ENCODE measurements at regions not wholly inside any gene's neighbourhood (a gene's known extent, or its start where the extent isn't known, plus 50 kb on each side); places are given as distances from the start of the nearest gene placed in this dataset.
"Not testable (repeated sequence)": the region's sequence is repeated elsewhere in the genome, so short reads cannot be mapped to it uniquely, and the experiment has no call there.

DNA sequence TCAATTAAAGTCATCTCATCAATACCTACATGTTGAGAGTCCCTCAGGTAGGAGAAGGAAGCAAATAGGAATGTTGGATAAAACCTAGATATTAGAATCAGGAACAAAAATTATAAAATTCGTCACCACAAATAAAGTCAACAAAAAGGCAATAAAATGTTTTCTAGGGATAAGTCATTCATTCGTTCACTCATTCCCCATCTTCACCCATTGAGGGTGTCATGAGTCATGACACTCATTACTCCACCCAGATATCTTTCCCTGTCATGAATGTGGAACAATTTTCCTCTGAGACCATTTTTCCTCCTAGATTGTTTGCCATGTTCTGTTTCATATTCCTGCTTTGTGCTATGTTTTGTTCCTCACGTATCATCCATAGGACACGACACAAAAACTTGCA lies 50.9 kb upstream of the OLIG3 start:
- intact Hi-C loops (cut with DNase I) = no loop called here
- no peak for DNase-seq

DNA sequence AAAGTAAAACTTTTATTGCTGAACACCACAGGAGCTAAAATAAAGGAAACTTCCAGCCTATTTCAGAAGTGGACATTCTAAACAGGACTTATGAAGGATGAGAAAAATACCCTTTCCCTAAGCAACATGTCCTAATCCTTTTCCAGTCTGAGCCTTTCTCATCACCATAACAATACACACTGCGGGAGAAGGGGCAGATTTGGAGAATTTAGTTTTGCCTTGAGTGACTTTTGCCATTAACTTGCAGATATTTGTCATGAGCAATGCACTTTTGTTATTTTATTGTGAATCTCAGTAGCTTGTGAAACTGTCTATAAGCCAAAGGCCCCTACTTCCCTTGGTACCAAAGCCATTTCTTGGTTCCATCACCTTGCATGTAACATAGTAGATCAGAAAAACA lies 53.0 kb upstream of the OLIG3 start:
- no peak for DNase-seq
- intact Hi-C loops (cut with DNase I) = no loop called here

DNA sequence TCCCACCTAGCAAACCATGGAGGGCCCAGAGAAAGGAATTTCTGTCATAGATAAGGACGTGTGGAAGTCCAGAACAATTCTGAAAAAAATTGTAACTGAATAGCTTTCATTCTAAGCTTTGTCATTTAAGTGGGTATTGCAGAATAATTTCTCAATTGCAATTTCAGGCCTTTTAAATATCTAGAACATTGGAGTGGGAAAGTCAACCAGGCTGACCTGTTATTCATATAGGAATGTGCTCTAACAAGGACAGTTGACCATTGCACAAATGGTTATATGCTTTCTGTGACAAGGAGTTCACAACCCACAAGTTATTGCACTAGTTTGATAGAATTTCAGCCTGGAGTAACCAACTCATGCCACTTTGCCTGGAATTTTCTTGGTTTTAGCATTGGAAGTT lies 53.4 kb upstream of the OLIG3 start:
- intact Hi-C loops (cut with DNase I) = no loop called here
- no peak for DNase-seq

DNA sequence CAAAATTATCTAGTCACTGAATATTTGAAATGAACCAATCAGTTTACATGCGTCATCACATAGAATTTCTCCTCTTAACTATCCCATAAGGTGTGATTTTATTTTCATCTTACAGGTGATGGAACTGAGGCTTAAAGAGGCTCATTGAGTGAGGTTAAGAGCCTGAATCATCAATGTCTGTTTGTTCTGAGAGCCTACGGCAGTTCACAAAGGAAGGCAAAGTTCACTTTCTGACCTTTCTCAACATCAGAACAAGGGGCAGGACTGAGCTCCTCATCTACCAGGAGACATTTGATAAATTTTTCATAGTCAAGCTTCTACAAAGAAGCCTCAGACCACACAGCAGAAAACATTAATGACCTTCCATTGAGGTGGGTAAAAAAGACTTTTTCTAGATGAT lies 54.9 kb upstream of the OLIG3 start:
- intact Hi-C loops (cut with DNase I) = no loop called here
- no peak for DNase-seq

DNA sequence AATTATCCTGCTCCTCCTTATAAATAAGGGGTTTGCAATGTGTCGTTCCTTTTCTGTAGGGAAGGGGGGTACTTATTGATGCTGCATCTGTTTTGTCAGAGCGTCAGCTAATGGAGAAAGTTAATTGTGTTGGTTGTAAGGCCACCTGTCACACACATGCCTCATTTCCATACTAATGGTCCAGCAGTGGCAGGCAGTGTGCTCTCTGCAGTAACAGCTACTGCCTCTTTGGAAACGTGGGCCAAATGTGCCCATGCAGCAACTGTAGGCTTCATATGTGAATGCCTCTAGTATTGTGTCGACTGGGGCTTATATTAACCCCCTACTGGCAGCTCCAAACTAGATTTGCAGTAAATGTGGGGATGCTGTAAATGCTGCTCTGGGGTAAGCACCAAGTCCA lies 56.3 kb upstream of the OLIG3 start:
- no peak for DNase-seq
- intact Hi-C loops (cut with DNase I) = no loop called here

DNA sequence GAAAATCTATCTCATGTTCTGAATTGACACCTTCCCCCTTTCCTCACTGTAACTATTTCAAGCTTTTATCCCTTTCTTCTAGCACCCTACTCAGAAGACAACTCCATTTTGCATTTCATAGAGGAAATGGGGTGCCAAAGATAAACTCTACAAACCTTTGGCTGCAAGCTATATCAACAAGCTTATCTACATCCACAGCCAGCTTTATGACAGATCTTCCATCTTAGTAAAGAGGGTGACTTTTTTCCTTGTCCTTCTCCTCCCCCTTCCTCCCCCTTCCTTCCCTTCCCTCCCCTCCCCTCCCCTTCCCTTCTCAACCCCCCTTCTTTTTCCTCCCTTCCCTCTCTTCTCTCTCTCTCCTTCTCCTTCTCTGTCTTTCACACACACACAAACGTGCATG lies 58.0 kb upstream of the OLIG3 start:
- DNase-seq = no peak
- intact Hi-C loops (cut with DNase I) = no loop called here

DNA sequence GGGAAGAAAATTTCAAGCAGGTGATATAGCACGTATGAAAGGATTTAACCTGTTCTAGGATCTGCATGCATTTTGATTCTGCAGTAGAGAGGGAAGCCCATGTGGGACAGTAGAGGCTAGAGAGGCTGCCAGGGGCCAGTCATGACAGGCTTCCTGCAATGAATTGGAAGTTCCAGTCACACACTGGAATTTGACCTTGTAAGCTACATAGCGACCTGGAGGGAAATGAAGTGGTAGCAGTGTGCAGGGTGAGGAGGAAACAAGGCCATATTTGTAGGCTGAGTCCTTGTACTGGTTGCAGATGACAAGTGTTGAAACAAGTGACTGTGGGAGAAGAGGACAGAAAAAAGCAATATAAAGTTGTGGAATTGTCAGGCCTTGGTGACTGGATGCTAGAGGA lies 58.6 kb upstream of the OLIG3 start:
- intact Hi-C loops (cut with DNase I) = no loop called here
- no peak for DNase-seq

DNA sequence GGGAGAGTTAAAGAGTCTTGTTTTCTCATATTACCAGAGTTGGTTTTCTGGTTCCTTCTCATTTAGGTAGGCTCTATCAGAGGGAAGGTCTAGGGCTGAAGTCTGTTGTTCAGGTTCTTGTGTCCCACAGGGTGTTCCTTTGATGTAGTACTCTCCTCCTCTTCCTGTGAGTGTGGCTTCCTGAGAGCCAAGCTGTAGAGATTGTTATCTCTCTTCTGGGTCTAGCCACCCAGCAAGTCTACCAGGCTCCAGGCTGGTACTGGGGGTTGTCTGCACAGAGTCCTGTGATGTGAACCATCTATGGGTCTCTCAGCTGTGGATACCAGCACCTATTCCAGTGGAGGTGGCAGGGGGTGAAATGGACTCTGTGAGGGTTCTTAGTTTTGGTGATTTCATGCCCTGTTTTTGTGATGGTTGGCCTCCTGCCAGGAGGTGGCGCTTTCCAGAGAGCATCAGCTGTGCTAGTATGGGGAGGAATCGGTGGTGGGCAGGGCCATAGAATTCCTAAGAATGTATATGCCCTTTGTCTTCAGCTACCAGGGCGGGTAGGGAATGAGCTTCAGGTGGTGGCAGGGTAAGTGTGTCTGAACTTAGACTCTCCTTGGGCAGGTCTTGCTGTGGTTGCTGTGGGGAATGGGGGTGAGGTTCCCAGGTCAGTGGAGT lies 65.5 kb upstream of the OLIG3 start:
- intact Hi-C loops (cut with DNase I); DNase-seq: not testable (repeated sequence)

DNA sequence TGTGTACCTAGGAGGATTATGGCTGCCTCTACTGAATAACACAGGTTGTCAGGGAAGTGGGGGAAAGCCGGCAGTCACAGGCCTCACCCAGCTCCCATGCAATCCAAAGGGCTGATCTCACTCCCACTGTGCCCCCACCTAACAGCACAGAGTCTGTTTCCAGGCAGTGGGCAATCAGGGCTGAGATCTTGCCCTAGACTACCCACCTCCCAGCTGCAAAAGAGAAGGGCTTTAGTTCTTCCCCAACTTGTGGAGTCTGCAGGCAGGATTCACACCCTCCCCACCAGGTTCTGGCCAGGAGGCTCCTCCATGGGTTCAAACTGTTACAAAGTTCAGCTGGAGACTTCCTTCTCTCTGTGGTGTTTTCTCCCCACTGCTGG lies 66.0 kb upstream of the OLIG3 start:
- no peak for DNase-seq
- intact Hi-C loops (cut with DNase I) = no loop called here

DNA sequence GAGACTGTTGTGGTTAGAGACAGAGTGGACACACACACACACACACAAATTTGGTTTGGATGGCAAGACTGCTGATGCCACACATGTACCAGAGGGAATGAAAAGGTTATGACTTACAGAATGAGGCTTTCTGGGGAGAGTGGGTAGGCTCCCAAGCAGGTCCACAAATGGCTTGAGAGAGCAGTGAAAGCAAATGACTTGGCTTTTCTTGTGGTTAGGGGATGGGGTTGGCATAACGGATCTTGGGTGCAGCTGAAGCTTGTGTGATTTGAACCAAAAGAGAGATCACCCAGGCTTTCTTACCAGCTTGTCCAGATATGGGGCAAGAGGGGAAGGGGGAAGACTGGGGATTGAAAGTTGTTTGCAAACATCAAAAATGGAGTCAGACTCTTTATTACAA lies 73.9 kb upstream of the OLIG3 start:
- no peak for DNase-seq
- intact Hi-C loops (cut with DNase I) = no loop called here

DNA sequence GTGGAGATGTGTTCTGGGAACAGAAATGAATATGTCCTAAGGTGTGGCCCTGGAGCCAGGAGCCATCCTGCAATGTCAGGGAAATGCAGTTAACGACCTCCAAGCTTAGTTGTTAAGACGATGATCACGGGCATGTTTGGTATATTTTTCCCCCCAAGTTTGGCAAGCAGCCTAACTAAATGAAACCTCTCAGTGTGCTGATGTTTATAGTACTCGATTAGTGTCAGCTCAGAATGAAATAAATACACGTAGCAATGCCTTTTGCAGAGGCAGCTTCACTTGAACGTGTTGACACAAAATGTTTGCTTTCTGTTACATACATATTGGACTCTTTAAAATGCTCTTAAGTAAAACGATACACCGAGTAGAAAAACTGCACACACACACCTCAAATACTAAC lies 76.2 kb upstream of the OLIG3 start:
- no peak for DNase-seq
- intact Hi-C loops (cut with DNase I) = no loop called here

DNA sequence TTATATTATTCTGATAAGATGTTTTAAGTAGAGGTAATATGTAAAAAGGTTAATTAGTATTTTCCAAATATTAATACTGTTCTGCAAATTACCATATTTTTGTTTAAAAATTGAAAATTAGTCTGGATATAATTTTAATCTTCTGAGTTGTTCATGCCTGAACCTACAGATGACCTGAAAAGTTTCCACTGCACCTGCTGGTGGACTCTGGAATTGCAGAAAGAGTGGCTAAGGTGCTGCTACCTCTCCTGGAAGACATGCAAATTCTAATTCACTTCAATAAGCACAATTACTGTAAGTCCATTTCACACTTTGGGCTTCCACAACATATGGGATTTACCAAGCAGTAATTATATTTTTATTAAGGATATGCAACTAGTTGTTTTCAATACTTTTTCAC lies 77.7 kb upstream of the OLIG3 start:
- no peak for DNase-seq
- intact Hi-C loops (cut with DNase I) = no loop called here

DNA sequence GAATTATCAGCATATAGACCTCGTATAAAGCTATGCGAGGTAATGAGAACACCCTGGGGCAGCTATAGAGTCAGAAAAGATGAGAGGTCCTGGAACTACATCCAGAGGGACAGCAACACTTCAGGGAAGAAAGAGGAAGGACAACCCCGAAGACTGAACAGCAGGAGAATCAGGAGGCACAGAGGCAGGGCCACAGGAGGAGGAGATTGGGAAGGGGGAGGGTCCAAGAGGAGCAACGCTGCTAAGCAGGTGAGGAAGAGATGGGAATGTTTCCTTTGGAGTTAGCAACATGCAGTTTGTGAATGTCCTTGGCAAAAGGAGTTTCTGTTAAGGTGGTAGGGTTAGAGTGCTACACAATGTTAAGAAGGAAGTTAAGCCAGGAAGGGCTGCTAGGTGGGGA lies 79.5 kb upstream of the OLIG3 start:
- DNase-seq = no peak
- intact Hi-C loops (cut with DNase I) = no loop called here

DNA sequence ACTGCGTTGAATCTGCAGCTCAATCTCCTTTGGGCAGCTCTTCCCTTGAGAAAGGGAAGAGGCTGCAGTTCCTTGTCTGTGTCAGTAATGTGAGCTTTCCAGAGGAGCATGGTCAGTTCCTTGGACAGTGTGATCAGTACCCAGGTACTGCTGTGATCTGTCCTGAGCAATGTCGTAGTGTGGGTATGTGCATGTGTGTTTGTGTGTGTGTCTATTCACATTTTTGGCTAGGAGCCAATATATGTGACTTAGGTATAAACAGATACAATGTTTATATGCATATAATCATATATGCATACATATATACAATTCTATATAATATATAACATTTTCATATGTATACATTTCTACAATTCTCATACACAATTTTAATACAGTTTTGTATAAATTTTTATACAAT lies 85.4 kb upstream of the OLIG3 start:
- no peak for DNase-seq
- intact Hi-C loops (cut with DNase I) = no loop called here

DNA sequence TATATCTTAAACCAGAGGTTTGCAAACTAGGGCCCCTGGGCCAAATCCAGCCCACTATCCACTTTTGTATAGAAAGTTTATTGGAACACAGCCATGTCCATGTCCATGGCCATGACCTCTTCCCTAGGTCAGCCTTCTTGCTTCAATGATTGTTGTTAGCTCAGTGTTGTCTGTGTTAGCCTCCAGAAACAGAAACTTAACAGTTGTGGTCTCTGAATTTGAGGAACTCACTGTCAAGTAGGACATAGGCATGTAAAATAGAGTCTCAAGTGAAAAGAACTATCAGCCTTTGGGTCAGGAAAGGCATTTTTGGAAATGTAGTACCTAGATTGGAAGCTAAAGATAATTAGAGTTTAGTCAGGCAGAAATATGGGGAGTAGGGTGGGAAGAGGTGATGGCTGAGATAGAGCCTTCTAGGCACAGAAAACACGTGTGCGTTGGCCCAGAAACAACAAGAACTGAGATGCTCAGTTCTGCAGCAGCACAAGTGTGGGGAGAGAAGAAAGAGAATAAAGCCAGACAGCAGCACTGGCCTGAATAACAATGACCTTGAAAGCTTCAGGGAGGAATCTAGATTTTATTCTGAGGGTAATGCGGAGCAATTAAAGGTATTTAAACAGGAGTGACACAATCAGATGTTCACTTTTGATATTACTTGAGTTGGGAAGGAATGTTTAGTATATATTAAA lies 87.0 kb upstream of the OLIG3 start:
- intact Hi-C loops (cut with DNase I) = no loop called here
- no peak for DNase-seq

DNA sequence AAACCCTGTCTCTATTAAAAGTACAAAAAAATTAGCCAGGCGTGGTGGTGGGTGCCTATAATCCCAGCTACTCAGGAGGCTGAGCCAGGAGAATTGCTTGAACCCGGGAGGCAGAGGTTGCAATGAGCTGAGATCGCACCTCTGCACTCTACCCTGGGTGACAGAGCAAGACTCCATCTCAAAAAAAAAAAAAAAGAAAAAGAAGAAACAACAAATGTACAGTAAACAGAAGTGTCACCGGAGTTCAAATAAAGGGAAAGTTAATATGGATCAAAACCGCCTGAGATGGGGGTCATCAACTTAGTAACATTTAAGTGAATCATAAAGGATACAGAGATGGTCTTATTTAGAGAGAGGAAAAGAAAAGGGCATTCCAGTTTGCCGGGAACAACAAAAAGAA lies 89.3 kb upstream of the OLIG3 start:
- intact Hi-C loops (cut with DNase I); DNase-seq: not testable (repeated sequence)

DNA sequence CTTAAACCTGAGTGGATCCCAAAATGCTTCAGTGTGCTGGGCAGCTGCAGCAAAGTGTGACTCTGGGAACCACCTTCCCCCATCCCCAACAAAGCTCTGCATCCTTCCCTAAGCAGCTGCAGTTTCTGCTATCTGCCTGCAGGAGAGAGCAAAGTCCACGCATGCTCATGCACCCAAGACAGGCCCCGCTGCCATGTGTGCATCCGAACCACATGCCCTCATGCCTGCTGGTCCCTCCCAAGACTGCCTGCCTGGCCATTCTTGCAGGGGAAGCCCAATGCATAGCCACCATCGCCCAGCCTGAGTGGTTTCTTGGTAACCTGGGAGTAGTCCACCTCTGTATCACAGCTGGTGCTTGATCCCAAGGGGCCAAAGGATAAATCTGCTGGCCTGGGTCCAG lies 94.3 kb upstream of the OLIG3 start:
- no peak for DNase-seq
- intact Hi-C loops (cut with DNase I) = no loop called here

DNA sequence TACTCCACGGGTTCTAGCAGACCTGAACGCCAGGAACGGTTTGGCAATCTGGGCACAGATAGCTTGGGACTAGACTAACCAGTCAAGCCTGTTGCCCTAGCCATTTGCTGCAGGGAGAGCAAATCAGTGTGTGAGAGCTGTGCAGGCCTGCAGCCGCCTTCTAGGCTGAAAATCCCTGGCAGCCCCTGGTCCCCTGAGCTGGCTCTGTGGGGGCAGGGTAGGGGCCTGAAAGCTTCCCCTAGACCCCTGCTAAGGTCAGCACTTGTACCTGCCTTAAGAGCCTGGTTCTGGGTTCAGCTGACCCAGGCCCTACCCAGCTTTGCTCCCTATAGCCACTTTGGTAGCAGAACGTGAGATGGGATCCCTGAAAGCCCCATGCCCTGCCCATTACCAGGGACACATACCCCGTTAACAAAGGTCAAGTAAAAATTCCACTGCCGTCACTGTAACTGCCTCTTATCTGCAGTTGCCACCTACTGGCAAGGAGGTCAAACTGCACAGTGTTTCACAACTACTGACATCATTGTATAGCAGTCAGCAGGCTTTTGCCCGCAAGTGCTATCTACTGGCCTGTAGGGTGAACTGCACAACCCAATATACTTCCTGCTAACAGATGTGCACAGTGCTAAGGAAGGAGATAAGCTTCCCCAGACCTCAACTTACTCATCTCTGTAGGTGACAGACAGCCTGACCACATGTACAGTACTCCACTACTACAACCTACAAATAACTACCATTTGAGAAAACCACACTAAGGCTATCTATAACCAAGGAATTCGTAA lies 95.1 kb upstream of the OLIG3 start:
- intact Hi-C loops (cut with DNase I) = no loop called here
- DNase-seq = no peak

DNA sequence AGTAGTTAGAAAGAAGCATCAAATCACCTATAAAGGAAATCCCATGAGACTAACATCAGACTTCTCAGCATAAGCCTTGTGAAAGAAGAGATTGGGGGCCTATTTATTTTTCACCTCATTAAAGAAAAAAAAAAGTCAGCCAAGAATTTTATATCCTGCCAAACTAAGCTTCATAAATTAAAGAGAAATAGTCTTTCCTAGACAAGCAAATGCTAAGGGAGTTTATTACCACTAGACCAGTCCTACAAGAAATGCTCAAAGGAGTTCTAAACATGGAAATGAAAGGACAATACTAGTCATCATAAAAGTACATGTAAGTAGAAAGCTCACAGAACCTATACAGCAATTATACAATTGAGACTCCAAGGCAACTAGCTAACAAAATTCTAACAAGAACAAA lies 96.5 kb upstream of the OLIG3 start:
- intact Hi-C loops (cut with DNase I) = no loop called here
- no peak for DNase-seq

DNA sequence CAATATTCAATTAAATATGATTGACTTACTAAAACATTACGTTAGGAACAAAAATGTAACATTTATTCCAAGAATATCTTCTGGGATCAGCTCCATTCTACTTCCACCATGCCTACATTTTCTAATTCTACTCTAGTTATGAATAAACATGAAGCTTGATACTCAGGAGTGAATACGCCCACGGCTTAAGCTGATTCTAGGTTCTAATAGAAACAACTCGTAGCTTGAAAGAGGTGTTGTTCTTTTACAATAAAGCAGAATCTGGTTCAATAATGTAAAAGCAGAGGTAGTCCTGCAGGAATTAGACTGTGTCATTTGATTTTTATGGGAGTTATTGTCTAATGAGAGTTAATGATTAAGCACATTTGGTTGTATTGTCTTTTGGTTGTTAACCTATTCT lies 107.3 kb upstream of the OLIG3 start:
- DNase-seq = no peak
- intact Hi-C loops (cut with DNase I) = no loop called here

DNA sequence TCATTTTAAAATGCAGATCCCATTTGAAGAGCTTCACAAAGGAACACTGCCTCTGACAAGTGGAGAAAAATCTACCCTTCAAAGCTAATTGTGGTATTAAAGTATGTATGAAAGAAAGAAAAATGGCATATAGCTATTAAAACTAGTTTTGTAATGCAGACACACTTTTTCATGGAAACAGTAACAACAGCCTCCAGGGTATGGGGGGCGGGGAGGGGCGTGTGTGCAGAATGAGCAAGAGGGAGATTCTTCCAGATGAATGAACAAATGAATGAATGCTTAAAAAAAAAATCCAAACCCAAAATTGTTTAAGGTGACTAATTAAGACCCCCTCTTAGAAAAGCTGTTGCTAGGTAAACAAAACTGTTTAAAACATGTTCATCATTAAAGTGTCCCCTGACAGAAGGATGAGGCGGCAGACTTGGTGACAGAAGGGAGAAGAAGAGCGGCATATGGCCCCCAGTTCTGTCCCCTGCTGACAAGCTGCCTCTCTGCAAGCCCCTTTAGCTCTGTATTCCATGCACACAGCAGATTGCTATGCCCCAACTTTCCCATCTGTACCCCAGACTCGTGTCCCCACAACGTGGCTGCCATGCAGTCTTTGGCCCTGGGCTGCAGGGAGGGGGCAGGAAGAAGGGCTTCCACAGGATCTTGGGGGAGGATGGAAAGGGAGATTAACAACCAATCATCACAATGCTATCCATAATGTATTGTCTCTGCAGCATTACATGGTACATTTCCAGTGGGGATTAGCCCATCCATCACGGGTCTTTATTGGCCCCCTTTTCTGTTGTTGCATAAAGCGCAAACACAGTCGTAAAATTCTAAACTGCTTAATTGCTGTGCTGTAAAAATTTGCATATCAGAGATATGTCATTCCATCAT lies 108.4 kb upstream of the OLIG3 start:
- intact Hi-C loops (cut with DNase I) = no loop called here
- DNase-seq = no peak

Measured in posterior cingulate gyrus (tissue), 11 donors.